Nucleus accumbens (tissue), 56 donors: ENCODE measurements at regions not wholly inside any gene's neighbourhood (a gene's known extent, or its start where the extent isn't known, plus 50 kb on each side); places are given as distances from the start of the nearest gene placed in this dataset.

Experiments used
- DNase-seq, 56 donors: peaks; one replicate each; lab custom pipeline; 2025; lab: John Stamatoyannopoulos, UW

DNA sequence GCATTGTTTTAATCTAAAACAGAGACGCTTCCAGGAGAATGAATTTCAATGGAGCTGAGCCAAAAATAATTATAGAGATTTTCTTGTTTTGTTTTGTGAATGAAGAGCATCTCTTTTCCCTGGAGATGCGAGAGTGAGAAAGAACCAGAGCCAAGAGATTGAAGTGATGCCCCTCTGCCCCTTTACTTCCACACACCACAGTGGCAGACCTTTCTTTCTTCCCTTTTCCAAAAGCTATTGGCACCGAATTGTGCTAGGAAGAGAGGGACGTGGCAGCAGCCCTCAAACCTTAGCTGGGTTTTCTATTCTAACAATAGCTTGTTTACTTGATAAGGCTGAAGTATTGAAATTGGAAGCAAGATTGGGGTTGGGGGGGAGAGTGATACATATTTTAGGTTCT lies 133.0 kb upstream of the TMEM161B start:
- peak in 2 of 56 donors; percentile 18 to 42 for DNase-seq

DNA sequence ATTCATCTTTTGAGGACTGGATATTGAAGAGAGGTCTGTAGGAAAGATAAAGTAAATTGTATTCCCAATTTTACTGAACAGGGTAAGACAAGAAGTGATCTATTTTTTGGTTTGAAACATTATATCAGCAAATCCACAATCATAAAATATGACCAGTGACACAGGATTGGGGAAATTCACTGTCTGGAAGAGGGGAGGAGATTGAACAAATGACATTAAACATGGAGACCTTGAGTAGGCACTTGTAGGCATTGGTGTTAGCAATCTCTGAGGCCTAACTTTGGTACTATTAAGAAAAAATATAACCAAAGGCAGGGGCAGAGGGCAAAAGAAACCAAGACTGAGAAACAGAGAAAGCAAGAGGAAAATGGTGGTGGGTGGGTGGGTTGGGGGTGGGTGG lies 132.6 kb upstream of the TMEM161B start:
- DNase-seq = peak in 1 of 56 donors; percentile 42

DNA sequence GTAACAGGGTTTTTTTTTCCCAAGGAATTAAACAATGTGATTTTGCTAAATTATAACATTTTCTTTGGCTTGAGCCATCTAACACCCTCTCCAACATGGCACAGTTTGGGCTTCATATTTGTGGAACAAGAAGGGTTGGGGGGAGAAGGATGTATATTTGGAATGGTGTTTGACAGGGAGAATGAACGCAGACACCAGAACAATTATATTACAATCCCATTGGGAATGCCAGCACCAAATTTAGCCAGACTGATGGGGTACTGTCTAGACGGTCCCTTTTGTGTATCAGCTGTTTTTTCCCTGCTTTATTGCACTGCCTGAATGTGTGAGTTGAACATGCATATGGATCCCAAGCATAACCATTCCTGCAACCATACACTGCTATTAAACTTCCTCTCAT lies 130.9 kb upstream of the TMEM161B start:
- peak in 3 of 56 donors; percentile 2 to 13 (median 9) for DNase-seq

DNA sequence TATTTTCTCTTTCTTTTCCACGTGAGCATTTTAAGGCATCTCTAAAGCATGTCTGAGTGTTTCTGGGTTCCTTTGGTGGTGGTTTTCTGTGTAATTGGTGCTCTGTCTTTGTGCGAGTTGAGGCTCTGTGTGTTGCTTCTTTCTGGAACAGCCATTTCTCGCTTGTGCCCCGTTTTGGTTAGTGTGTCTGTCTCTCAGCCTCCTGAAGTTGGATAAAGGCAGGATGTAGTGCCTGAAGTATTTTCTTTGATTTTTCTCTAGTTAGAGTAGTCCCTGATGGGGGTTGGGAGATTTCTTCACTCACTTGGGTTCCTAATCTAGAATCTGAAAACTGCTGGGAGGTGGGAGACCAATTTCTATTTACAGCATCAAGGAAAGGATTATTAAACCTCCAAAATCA lies 129.7 kb upstream of the TMEM161B start:
- DNase-seq = peak in 12 of 56 donors; percentile 3 to 62 (median 20)

DNA sequence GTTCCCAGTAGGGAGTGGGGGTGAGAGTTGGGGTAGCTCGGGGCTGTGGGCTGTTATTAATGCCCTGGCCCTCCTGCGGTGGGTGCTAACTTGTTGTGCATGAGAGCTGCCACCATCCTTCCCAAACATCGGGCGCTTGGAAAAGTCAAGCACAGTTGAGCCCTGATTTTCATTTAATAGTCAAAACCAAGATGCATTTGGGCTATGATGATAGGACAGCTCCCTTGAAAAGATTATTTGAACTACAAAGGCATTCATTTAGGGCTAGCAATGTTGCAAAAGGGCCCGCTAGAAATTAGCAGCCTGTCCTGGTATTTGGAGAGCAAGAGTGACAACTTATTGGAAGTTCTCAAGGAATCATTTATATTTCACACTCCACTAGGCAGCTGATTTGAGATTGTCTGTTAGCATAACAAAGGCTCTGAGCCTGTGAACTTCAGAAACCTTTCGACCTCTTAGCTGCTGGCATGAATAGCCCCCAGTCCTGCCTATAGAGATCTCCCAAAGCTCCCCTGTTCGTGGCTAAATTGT lies 128.2 kb upstream of the TMEM161B start:
- peak in 19 of 56 donors; percentile 4 to 59 (median 31) for DNase-seq

DNA sequence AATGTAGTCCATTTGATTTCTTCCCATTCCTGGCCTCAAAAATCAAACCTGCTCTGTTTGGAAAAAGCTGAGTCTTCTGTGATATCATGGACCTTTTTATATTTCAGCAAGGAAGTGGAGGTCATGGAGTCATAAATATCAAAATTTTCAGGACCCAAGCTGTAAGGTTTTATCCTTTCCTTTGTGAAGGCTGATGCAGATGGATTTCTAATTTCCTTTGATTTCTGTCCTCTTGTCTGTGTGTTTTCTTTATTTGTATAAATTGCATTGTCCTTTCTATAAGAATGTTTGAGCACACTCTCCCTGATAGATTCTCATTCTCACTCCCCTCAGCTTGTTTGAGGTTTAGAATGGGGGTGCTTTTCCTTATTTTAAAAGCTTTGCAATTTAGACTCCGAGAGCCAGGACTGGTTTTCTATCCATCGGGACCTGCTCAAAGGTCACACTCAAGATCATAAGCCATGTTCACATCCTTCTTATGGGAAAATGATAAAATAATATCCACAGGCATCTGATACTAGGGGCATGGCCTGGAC lies 127.4 kb upstream of the TMEM161B start:
- DNase-seq = peak in 1 of 56 donors; percentile 38

DNA sequence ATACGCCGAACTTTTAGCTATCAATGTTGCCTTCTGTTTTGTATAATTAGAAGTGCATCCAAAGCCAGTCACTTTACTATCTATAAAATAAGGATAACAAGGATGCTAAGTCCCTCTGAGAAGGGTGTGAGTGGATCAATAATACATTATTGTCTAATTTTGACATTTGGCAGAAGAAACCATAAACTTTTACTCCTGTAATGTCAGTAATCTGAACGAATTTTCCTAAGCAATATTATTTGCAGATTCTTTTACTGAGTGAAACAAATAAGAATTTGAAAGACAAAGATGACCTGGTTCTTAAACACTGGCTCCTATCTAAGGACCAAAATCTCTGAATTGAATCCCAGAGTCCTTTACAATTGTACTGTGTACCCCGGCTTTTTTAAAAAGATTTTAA lies 126.6 kb upstream of the TMEM161B start:
- DNase-seq = no peak

DNA sequence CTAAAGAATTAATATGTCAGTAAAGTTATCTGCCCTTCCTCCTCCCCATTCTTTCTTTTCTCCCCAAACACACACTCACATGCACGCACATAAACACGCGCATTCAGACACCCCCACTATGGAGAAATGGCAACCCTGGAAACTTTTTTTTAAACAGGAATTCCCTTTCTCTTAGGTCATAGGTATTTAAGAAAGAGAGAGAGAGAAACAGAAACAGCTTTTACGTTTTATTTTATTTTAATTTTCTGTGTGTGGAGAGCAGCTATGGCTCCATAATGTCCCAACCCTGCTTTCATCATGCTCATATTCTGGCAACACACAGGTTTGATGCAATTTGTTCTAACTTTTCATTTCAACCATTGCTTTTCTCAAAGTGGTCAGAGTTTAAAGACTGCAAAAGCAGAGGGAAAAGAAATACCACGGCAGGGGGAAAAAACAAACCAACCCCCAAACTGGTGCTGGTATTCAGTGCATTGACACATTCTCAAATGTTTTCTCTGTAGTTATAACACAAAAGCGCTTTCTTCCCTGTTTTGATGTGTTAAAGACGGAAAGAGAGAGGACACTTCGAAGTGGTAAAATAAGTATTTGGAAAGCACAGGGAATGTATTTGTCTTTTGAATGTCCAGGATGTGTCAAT lies 126.0 kb upstream of the TMEM161B start:
- peak in 7 of 56 donors; percentile 13 to 39 (median 21) for DNase-seq

DNA sequence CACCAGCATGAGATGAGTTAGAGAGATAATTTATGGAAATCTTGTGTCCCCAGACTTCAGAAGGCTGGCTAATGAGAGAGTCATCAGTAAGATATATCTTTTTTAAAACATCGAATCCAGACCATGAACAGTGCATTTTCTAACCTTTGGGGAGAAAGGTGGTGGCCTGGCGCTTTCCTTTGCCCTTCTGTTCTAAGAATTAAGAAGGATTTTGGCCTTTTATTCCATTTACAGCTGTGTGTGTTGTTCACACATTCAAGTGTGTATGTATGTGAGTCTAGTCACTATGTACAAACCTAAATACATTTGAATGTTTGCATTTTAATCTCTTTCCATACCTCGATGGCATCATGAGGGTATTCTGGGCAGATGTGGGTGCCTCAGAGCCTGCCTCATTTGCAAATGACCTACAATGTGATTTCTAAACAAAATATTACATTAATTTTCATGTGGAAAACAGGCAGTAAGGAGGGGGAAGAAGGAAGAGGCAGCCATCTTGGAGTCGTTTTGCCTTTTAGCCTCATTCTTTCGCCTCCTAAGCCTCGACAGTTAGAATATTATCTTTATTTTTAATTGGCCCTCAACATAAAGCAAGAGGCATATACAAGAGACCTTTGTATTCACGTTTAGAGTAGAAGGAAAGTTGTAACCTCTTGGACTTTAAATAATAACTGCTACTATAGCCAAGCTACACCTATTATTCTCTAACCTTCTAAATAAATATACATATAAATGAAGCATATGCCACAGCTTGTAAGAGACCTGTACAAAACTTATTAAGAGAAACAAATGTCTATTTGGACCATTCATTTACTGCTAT lies 125.3 kb upstream of the TMEM161B start:
- DNase-seq = peak in 8 of 56 donors; percentile 9 to 41 (median 20)

DNA sequence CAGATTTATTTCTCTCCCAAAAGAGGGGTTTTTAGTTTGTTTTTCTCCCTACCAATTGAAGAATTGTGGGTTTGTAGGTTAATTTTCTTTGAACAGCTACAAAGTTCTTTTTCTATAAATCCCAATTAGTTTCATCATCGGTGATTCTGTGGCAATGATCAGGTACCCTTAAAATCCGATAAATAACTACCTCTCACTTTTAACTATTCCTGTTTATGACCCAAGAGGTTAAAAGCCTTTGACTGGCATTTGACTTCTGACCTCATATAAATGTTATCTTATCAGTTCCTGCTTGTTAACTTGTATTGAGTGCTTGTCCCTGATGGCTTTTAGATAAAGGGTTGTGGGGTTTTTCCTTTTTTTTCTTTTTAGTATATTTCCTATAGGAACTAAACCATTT lies 124.4 kb upstream of the TMEM161B start:
- DNase-seq = no peak

DNA sequence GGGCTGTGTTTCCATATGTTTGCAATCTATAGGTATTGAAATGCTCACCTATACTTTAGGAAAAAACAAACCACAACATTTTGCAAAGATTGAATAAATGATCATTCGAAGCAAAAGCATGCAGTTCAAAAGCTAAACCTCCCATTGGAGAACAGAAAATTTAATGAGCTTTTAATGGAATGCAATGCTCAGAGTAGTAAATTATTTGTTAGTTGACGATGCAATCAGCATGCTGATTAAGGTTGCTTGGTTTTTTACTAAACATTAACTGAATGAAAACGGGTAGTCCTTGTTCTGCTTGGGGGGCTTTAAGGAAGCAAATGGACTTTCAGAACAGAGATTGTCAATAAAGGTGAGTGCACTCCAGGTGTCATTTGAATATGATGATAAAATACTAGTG lies 123.3 kb upstream of the TMEM161B start:
- no peak for DNase-seq

DNA sequence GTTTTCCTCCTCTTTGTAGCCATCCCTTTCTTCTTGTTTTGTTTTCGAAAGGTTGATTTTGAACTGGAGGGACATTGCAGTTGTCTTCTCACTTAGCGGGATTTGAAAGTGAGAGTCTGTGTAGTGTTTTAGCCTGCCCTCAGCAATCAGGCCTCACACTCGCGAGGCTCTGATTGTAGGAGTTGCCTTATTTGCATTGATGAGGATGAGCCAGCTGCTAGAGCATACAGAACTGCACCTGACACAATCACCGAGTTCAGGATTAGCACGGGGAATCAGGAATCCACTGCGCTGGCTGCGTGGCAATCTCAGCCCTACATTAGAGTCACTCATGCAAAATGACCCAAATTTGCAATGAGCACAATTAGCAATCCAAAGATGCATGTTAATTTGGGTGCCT lies 122.5 kb upstream of the TMEM161B start:
- DNase-seq = peak in 28 of 56 donors; percentile 3 to 65 (median 30)

DNA sequence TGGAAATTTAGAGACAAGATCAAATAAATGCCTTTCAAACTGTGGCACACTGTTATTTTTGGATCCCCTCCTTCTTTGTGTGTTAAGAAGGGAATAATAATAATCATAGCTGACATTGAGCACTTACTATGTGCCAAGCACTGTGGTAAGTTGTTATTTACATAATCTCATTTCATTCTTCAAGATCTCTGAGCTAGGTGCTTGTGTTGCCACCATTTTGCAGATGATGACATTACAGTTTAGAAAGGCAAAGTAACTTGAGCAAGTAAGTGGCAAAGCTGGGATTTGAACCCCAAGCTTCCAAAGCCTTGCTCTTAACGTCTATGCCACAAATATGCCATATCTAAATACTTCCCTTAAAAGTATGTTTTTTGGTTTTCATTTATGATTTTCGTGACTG lies 121.8 kb upstream of the TMEM161B start:
- peak in 2 of 56 donors; percentile 16 to 30 for DNase-seq

DNA sequence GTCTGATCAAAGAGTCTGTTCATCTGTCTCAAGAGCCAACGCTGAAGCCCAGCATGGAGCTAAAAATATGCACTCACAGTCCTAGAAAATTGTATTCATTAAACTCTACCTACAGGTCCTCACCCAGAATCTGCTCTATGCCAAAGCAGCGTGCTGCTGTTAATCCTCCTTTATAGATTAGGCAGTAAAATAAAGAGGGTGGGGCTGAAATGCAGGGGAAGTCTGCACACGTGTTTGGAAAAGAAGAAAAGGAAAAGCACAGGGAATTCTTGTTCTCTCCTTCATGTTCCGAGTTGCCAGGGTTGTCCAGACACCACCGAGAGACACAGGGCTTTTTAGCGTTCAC lies 121.4 kb upstream of the TMEM161B start:
- peak in 9 of 56 donors; percentile 10 to 74 (median 19) for DNase-seq

DNA sequence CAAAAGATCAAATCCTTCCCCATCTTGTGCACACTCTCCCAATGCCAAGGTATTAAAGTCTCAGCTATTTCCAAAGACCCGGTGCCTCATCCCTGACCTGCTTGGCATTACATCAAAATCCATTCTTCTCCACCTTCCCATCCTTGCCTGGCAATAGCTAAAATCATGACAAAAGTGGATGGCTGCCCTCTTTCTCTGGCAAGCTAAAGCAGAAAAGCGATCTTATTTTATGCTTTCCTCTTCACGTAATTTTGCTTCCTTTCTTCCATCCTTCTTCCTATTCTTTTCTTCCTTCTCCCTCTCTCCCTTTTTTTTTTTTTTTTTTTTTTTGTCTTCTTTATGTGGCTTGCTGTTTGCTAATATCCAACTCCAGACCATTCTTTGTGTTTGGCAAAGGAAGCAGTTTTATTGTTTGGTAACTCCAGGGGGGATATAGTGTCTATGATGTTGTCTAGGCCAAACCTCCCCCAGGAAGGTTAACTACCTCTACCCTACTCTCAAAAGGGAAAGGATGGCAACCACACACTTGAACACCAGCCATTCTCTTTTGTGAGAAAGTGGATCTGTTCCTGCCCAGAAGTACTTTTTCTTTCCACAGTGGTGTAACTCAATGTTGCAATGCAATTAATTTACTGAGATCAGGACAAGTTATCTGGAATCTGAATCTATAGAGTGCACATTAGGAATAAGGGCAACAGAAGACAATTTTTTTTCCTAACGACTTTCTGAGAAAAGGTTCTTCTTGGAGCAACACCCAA lies 120.9 kb upstream of the TMEM161B start:
- DNase-seq = peak in 2 of 56 donors; percentile 23 to 37

DNA sequence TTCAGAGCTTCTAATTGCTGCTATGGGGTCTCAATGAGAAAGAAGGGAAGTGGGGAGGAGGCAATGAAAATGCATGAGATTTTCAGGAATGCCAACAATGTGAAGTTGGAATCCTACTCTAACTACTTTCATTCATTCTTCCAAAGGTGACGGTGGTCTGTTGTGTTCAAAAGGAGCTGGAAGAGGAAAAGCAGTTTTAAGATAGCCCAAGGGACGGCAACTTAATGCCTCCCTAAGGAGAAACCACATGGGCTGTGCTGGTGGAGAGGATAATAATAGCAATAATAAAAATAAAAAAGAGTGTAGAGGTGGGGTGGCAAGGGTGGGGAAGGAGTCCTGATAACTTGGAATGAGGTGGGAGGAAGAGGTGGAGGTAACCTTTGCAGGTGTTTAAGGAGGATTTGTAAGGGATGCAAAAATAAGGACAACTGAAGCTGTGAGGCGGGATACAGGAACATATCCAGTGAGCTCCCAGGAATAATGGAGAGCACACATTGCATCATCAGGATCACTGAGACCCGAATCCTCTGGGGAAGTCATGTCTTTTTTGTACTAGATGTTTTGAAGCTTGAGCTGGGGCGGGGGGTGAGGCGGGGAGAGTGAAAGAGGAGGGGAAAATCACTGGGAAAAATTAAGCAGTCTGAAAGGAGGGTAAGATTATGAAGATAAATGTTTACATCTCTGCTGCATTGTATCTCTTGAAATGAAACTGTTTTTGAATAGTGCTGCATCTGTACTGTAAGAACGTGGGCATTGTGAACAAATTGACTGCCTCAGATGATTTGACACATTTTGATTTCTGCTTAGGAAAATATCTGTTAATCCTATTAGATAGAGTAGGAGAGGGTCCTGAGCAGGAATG lies 120.1 kb upstream of the TMEM161B start:
- peak in 6 of 56 donors; percentile 9 to 31 (median 12) for DNase-seq

DNA sequence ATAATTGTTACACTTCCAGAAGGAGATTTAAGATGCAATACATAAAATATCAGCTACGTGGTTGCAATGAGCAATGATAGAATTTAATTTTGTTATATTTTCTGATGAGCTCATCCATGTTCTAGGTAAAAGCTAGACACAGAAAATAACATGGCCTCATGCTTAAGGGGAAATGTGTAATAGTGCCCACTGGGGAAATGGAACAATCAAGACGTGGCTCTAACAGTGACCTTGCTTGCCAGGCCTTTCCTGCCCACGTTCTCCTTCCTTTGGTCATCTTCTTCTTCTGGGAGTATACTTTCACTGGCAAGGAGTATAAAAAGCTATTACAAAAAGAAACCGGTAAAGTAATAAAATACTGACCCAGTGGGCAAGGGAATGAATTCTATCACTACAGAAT lies 116.2 kb upstream of the TMEM161B start:
- no peak for DNase-seq

DNA sequence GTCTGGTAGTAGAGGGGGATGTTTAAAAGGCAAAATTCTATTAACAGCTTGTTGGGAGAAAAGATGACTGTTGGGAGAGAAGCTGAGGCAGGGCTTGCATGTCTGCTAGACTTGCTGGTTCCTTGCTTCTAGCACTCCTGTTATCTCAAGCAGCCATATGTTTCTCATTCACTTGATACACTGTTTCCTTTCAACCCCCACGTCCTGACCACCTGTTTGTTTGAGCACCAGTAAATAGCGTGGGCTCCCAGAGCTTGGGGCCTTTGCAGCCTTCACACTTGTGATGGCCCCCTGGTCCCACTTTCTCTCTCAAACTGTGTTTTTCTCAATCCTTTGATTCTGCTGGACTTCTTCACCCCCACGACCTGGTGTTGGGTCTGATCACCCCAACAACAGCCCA lies 111.7 kb upstream of the TMEM161B start:
- DNase-seq = no peak
